IPS-15b (cell line): ENCODE measurements at regions not wholly inside any gene's neighbourhood (a gene's known extent, or its start where the extent isn't known, plus 50 kb on each side); places are given as distances from the start of the nearest gene placed in this dataset.
"Not testable (repeated sequence)": the region's sequence is repeated elsewhere in the genome, so short reads cannot be mapped to it uniquely, and the experiment has no call there.

Experiments
- H3K27me3 ChIP-seq: one replicate; pipeline ENCODE4 v1.6.1; 2013; ENCODE audit warnings: low read length; ENCODE audit not compliant: control insufficient read depth, insufficient read depth
- H3K36me3 ChIP-seq: one replicate; pipeline ENCODE4 v1.6.1; 2013; ENCODE audit warnings: low read length; ENCODE audit not compliant: control insufficient read depth, insufficient read depth
- H3K4me1 ChIP-seq: one replicate; pipeline ENCODE4 v1.6.1; 2013; ENCODE audit warnings: mild to moderate bottlenecking, low read length; ENCODE audit not compliant: control insufficient read depth, insufficient read depth
- H3K4me3 ChIP-seq: one replicate; pipeline ENCODE4 v1.5.1; 2013; ENCODE audit warnings: low read depth, low read length
- H3K9ac ChIP-seq: one replicate; pipeline ENCODE4 v1.6.1; 2013; ENCODE audit warnings: low read depth, mild to moderate bottlenecking, low read length
- H3K9me3 ChIP-seq: one replicate; pipeline ENCODE4 v1.6.1; 2013; ENCODE audit warnings: mild to moderate bottlenecking, low read length; ENCODE audit not compliant: control insufficient read depth, insufficient read depth

DNA sequence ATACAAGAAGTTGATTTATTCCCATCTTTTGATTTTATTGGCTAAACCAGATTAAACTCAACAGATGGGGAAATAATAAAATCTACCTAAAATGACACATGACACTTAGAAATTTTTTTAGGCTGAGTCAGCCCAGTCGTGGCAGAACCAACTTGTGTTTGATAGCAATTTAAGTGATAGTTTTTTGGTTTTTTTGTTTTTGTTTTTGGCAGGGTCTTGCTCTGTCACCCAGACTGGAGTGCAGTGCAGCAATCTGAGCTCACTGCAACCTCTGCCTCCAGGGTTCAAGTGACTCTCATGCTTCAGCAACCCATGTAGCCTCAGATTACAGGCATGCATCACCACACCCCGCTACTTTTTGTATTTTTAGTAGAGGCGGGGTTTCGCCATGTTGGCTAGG lies 370.3 kb upstream of the NOCT start:
- no peaks in the 10 kb centered on the region for H3K36me3 ChIP-seq
- no peaks in the 10 kb centered on the region for H3K9me3 ChIP-seq
- H3K4me3 ChIP-seq = no peak overlapping the region
- H3K9ac ChIP-seq = no peak overlapping the region
- no peaks in the 10 kb centered on the region for H3K27me3 ChIP-seq
- H3K4me1 ChIP-seq = no peaks in the 10 kb centered on the region

GRCh38 chr4:138644322-138644721 lies 371.3 kb upstream of the NOCT start:
- no peaks in the 10 kb centered on the region for H3K4me1 ChIP-seq
- no peak overlapping the region for H3K4me3 ChIP-seq
- H3K27me3 ChIP-seq = no peaks in the 10 kb centered on the region
- no peak overlapping the region for H3K9ac ChIP-seq
- no peaks in the 10 kb centered on the region for H3K36me3 ChIP-seq
- no peaks in the 10 kb centered on the region for H3K9me3 ChIP-seq

DNA sequence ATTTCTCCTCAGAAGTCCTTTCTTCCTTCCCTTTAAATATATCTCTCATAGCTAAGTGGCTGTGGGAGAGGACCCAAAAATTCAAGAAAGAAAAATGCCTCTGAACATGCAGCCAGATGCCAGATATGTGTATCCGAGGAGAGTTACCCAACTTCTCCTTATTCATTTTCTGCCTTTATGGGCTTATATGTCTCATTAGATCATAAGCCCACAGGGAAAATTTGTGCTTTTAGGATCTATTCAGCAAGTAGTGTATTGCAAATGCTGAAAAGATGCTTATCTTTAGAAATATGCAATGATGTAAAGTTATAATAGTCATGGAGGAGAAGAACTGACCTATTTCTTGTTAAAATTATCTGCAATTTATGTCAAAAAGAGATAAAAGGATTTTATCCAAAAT lies 371.8 kb upstream of the NOCT start:
- H3K4me3 ChIP-seq = no peak overlapping the region
- H3K36me3 ChIP-seq = no peaks in the 10 kb centered on the region
- no peaks in the 10 kb centered on the region for H3K4me1 ChIP-seq
- no peak overlapping the region for H3K9ac ChIP-seq
- no peaks in the 10 kb centered on the region for H3K9me3 ChIP-seq
- no peaks in the 10 kb centered on the region for H3K27me3 ChIP-seq

- Histone ChIP-seq H3K36me3 (no peaks in the 10 kb centered on the region), H3K27me3 (no peaks in the 10 kb centered on the region), H3K9ac (no peak overlapping the region), H3K9me3 (no peaks in the 10 kb centered on the region), H3K4me3 (no peak overlapping the region), H3K4me1 (no peaks in the 10 kb centered on the region)
These were observed 376.4 kb upstream of the NOCT start for GRCh38 chr4:138639018-138639741.

- Histone ChIP-seq H3K27me3 (no peaks in the 10 kb centered on the region), H3K9me3 (no peaks in the 10 kb centered on the region), H3K4me1 (no peaks in the 10 kb centered on the region), H3K9ac (no peak overlapping the region), H3K36me3 (no peaks in the 10 kb centered on the region), H3K4me3 (no peak overlapping the region)
These were observed 378.8 kb upstream of the NOCT start for GRCh38 chr4:138636781-138637180.

GRCh38 chr4:138634915-138635314 lies 380.7 kb upstream of the NOCT start:
- Histone ChIP-seq H3K36me3 (no peaks in the 10 kb centered on the region), H3K9me3 (no peaks in the 10 kb centered on the region), H3K9ac (no peak overlapping the region), H3K4me1 (peaks cover 4% of the 10 kb centered on the region), H3K4me3 (no peak overlapping the region), H3K27me3 (no peaks in the 10 kb centered on the region)

GRCh38 chr4:138633580-138633904 lies 382.0 kb upstream of the NOCT start:
- no peak overlapping the region for H3K9ac ChIP-seq
- no peaks in the 10 kb centered on the region for H3K36me3 ChIP-seq
- no peaks in the 10 kb centered on the region for H3K9me3 ChIP-seq
- H3K4me1 ChIP-seq = peaks cover 4% of the 10 kb centered on the region
- no peaks in the 10 kb centered on the region for H3K27me3 ChIP-seq
- no peak overlapping the region for H3K4me3 ChIP-seq

DNA sequence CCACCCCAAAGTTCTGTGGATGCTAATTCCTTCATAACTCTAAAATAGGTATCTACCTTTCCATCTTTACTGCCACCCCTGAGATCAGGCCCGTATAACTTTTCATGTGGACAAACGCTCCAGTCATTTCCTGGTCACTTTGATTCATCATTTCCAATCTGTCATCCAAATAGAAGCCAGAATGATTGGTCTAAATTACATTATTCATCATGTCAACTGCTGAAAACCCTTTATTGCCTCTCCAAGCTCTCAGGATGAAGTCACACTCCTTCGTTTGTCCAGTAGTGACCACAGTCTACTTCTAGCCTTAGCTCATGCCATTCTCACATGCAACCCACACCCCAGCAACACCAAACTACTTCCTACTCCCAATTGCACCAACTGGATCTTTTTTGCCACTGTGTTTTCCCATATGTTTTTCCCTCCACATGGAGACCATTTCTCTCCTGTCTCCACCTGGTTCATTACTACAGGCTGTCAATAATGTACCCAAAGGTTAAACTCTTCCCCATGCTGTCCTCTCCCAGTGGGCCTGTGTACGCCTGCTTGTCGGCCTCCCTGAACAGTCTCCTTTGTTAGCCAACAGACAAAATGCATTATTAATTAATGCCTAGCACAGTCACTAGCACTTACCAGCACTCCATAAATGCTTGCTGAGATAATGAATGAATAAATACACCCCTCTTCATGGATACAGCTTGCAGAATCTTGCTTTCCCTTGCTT lies 382.6 kb upstream of the NOCT start:
- H3K4me1 ChIP-seq = peaks cover 4% of the 10 kb centered on the region
- H3K36me3 ChIP-seq = no peaks in the 10 kb centered on the region
- H3K4me3 ChIP-seq = no peak overlapping the region
- no peak overlapping the region for H3K9ac ChIP-seq
- H3K27me3 ChIP-seq = no peaks in the 10 kb centered on the region
- H3K9me3 ChIP-seq = no peaks in the 10 kb centered on the region

GRCh38 chr4:138630666-138631065 lies 384.9 kb upstream of the NOCT start:
- no peaks in the 10 kb centered on the region for H3K9me3 ChIP-seq
- peaks cover 4% of the 10 kb centered on the region for H3K4me1 ChIP-seq
- no peak overlapping the region for H3K9ac ChIP-seq
- H3K27me3 ChIP-seq = no peaks in the 10 kb centered on the region
- H3K36me3 ChIP-seq = no peaks in the 10 kb centered on the region
- no peak overlapping the region for H3K4me3 ChIP-seq

DNA sequence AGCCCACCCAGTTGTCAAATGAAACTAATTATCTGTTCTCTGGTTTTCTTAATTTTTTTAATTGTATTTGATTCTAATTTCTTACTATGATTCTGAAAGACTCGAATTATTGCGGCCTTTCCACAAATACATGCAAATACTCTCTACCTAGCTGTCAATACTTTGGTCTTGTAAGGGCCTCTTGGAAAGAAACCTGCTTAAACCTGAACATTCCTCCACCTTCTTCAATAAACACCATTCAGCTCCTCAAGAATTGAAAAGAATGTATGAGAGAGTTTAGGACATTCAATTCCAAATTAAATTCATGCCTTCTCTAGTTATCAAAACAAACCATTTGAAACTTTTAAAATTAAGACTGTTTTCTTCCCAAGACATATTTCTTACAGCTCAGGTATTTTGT lies 385.9 kb upstream of the NOCT start:
- H3K27me3 ChIP-seq = no peaks in the 10 kb centered on the region
- no peaks in the 10 kb centered on the region for H3K9me3 ChIP-seq
- no peak overlapping the region for H3K9ac ChIP-seq
- H3K4me3 ChIP-seq = no peak overlapping the region
- peaks cover 4% of the 10 kb centered on the region for H3K4me1 ChIP-seq
- no peaks in the 10 kb centered on the region for H3K36me3 ChIP-seq

- H3K36me3 ChIP-seq = no peaks in the 10 kb centered on the region
These were observed 384.9 kb upstream of the SLC7A11 start for GRCh38 chr4:138627096-138627495.

DNA sequence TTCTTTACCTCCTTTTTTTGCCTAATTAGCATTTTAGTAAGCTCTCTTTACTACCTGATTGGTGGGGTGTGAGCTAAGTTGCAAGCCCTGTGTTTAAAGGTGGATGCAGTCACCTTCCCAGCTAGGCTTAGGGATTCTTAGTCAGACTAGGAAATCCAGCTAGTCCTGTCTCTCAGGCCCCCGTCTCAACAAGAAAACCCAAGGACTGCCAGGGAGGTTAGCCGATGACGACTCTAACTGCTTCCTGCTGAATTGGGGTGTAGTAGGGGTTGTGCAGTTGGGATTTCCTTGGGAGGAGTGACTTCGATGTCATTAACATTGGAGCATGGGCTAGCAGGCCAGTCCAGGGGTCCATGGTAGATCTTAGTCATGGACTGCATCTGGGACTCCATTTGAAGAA lies 380.2 kb upstream of the SLC7A11 start:
- H3K36me3 ChIP-seq, H3K27me3 ChIP-seq, H3K4me1 ChIP-seq, H3K4me3 ChIP-seq, H3K9ac ChIP-seq, H3K9me3 ChIP-seq: not testable (repeated sequence)

More at GRCh38 chr4:138627096-138627495, 384.9 kb upstream of the SLC7A11 start:
- no peak overlapping the region for H3K4me3 ChIP-seq
- no peaks in the 10 kb centered on the region for H3K27me3 ChIP-seq
- peaks cover 4% of the 10 kb centered on the region for H3K4me1 ChIP-seq
- H3K9ac ChIP-seq = no peak overlapping the region
- H3K9me3 ChIP-seq = no peaks in the 10 kb centered on the region
